ENCODE measurements at regions not wholly inside any gene's neighbourhood (a gene's known extent, or its start where the extent isn't known, plus 50 kb on each side); places are given as distances from the start of the nearest gene placed in this dataset.

DNA sequence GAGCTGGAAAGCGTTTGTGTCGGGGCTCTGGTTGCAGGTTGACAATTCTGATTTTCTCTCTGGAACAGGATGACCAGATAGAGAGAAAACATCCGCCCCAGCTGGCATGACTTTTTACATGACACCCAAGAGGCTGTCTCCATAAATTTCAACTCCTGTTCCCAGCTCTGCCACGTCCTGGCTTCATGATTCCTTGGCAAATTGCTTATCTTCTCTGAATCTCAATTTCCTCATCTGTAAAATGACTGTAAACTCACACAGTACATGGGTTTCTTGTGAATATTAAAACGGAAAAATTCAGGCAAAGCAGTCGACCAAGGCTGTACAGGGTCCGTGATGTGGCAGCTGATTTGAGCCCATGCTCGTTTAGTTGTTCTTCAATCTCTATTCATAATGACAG, 572.7 kb downstream of the AJAP1 start:
- TF ChIP-seq, protein P1, sequence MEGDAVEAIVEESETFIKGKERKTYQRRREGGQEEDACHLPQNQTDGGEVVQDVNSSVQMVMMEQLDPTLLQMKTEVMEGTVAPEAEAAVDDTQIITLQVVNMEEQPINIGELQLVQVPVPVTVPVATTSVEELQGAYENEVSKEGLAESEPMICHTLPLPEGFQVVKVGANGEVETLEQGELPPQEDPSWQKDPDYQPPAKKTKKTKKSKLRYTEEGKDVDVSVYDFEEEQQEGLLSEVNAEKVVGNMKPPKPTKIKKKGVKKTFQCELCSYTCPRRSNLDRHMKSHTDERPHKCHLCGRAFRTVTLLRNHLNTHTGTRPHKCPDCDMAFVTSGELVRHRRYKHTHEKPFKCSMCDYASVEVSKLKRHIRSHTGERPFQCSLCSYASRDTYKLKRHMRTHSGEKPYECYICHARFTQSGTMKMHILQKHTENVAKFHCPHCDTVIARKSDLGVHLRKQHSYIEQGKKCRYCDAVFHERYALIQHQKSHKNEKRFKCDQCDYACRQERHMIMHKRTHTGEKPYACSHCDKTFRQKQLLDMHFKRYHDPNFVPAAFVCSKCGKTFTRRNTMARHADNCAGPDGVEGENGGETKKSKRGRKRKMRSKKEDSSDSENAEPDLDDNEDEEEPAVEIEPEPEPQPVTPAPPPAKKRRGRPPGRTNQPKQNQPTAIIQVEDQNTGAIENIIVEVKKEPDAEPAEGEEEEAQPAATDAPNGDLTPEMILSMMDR (IDR thresholded peaks at IDR 0.05), result no peak
- no peak for TF ChIP-seq POLR2A (IDR thresholded peaks at IDR 0.05)
- TF ChIP-seq EP300 (IDR thresholded peaks at IDR 0.05), result no peak
